Kidney capillary endothelial cell (primary cell): ENCODE measurements at regions not wholly inside any gene's neighbourhood (a gene's known extent, or its start where the extent isn't known, plus 50 kb on each side); places are given as distances from the start of the nearest gene placed in this dataset.
A peak's percentile ranks its signal among the peaks of the same experiment; 100 is the strongest.

Experiments
- DNase-seq: peaks from one replicate; pipeline ENCODE4 v3.0.0-alpha.2; 2018; ENCODE audit warnings: low spot score

DNA sequence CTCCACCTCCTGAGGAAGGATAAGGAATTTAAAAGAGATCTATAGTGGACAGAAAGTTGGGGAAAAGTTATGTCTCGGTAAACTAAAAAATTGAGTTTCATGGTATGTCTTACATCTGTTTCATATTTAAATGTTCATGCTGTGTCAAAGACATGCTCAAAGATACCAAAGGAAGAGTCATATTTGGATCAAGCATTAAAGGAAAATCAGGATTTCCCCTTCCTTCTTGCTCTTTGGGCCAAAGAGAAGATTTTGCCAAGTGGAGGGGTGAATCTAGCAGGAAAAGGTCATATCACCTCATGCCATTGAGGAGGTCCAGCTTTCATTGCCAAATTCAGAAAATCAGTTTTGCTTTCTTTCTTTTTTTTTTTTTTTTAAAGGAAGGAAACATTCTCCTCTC, 192.4 kb downstream of the OGFRL1 start:
- DNase-seq = no peak

DNA sequence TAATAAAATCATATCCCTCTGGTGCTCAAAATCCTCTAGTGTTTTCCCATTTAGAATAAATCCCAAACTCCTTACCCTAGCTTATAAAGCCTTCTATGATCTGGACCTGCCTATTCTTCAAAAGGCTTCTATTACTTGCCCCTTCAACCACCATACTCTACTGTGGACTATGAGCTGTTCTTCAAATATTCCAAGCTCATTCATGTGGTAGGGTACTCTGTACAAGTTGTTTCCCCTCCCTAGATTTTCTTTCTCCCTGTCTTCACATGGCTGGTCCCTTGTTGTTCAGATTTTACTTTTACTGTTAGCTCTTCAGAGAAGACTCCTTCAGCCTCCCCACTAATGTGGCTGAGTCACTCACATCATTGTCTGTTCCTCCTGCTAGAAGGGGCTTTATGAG, 193.2 kb downstream of the OGFRL1 start:
- DNase-seq = no peak

DNA sequence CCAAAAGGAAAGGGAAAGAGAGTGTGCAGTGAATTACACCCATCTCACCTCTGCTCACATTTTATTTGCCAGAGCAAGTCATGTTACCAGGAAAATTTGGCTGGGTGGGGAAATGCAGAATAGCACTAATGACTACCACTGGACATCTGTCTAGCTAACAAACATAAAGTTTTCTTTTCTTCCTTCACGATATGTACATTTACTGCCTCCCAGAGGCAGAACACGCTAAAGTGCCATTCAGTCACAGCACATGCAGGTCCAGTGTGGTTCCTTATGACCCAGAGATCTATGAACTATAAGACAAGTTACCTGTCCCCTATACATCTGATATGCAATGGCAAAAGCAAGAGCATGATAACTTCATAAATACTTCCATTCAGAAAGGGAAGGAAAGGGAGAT, 194.1 kb downstream of the OGFRL1 start:
- DNase-seq = no peak

DNA sequence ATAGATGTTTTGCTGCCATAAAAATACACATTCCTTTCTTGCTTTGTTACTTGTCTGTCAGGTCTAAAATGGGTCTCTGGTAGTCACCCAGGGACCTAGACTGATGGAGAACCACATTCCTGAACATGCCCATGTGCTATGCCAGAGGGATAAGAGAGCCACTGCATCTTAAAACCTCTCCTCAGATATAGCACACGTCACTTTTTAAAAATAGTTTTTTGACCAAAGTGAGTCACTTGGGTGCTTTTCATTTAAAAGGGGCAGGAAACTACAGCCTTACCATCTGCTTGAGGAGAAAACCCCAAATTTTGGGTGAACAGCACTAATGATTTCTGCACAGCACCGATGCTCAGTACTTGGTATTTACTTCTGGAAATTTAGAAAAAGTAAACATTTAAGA, 197.8 kb downstream of the OGFRL1 start:
- DNase-seq = no peak

DNA sequence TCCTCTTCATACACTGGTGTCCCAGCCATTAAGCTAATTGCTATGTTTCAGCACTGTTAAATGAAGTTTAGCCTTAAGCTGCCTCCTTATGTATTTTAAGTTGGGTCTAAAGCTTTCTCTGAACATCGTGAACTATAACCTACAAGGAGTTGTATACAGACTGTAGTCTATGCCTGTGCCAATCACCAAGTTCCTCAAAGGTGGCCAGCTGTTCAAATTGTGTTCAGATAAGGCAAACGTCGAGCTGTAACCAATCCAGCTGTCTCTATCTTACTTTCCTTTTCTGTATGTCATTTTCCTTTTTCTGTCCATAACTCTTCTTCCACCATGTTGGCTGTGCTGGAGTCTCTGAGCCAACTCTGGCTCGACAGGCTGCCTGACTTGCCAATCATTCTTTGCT, 199.6 kb downstream of the OGFRL1 start:
- DNase-seq = no peak

DNA sequence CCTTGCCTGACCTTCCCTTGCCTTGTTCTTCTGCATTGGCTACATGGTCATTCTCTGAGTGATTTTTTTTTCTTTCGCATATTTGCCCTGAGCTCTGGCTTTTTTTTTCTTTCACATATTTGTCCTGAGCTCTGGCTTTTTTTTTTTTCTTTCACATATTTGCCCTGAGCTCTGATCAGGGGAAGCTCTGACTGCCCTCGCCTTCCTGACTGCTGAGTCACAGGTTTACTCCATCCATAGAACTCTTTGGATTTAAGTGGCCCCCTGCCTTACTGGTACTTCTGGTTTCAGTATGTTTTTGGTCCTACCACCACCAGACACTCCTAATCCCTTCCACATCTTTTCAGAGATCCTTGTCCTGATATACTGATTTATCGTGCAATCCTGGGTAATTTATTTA, 201.1 kb downstream of the OGFRL1 start:
- DNase-seq = peak; percentile 72

DNA sequence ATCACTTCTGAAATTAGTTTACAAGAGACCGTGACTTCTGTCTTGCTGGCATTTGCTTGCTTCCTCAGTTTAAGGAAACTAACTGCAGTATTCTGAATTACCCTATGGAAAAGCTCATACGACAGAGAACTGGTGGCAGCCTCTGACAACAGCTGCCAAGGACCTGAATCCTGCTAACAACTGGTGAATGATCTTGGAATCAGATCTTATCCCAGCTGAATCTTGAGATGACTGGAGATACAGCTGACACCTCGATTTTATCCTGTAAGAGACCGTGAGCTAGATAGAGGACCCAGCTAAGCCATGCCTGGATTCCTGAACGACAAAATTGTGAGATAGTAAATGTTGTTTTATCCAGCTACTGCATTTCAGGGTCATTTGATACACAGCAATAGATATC, 202.3 kb downstream of the OGFRL1 start:
- DNase-seq = no peak

DNA sequence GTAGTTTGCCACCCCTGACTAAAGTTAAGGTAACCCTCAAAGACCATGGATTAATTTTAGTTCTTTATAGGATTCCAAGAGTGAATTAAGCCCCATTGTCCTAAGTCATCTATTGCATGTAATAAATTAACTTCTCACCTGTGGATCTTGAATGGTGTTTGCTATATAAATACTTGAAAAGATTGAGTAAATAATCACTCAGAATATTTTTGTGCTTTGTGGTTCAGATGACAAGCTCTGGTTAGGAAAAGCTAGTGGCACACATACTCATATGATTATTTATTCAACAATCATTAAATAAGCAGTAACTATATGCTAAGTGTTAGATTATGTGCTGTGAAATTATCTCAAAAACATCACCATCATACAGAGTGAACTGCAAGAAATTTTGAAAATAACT, 203.2 kb downstream of the OGFRL1 start:
- DNase-seq = no peak

DNA sequence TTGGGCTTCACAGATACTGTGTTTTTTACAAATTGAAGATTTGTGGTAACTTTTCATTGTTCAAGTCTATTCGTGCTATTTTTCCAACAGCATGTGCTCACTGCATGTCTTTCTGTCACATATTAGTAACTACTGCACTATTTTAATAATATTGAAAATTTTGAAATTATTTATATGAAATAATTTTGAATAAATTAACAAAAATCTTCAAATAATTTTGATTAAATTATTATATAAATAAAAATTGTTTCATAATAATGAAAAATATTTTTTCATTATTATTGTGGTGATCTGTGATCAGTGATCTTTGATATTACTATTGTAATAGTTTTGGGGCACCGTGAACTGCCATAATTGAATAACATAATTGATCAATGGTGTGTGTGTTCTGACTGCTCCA, 204.1 kb downstream of the OGFRL1 start:
- DNase-seq = no peak

DNA sequence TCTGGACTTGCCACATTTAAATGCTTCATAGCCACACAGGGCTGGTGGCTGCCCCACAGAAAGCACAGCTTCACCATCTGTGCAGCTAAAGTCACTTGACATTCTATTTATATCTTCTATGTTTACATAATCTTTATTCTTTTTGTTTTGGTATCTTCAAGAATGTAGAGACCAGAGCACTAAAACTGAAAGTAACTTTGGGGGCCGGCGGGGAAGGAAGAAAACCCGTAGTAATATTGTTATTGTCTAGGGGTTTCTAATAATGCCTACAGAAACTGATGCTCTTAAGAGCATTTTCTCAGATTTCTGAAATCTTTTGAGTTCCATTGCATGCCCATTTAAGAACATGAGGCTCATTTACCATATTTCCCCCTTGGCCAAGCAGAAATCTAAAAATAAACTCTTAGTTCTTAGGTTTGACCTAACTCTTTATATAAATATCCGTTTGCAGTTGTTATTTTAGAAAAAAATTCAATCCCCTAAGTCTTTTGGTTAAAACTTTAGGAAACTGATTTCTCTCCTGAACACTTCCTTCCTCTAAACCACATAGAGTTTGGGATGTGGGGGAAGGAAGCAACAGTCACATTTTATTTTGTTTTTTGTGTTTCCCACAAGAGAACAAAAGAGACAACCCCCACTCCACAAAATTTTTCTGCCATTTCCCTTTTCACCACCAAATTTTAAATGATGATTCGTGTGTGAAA, 207.6 kb downstream of the OGFRL1 start:
- peak; percentile 46 for DNase-seq

DNA sequence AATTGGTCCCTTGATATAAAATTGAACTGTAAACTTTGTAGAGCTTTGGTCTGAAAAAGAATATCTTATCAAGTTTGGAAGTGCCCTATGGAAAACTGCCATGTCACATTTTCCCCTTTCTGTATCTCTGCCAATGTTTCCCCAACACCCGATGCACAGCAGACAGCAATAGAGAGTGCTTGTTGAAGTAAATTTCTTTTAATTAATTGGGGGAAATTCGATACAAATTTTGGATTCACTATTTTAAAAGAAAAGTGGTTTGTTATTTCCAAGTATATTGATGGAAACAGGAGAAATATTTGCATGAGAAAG, 208.1 kb downstream of the OGFRL1 start:
- DNase-seq = no peak

DNA sequence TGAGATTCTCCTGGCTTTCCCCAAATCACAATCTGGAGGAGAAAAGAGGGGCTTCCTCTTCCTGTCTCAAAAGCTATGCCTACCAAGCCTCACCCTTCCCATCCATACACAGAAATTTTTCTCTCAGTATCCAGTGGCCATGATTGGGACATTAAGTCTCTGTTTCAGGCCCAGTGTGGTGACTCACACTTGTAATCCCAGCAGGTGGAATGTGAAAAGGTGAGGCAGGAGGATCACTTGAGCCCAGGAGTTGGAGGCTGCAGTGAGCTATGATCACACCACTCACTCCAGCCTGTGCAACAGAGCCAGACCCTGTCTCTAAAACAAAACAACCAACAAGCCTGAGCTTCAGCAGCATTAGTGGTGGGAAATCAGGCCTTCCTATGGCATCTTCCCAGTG, 210.0 kb downstream of the OGFRL1 start:
- DNase-seq = no peak

DNA sequence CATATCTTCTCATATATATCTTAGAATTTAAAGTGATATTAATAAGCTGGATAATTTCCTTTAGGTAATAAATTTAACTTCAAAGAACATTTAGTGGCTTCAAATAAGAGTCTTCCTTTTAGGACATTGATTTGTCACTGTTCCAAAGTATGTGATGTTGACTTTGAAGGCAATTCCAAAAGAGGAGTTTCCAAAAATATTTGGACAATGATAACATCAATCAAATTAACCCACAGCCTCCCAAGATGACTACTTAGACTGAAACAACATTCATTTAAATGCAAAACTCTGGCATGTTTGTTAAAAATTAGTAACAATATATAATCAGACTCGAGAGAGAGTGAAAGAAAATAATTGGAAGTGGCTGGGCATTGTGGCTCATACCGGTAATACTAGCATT, 211.1 kb downstream of the OGFRL1 start:
- no peak for DNase-seq

DNA sequence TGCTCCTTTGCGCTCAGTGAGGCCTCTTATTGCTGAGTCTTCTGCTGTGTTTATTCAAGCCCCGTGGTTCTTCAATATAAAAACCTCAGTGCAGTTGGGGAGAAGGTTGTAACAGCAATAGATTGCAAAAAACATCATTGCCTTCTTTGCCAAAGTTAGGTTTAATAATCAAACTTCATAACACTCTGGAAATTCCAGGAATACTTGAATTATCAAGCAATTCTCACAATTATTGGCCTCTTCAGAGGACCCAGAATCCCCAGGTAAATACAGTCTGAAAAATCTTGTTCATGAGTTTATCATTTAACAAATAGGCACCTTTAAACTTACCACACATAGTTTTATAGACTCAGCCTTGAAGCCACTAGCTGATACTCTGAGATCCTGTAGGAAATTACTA, 213.6 kb downstream of the OGFRL1 start:
- DNase-seq = no peak

DNA sequence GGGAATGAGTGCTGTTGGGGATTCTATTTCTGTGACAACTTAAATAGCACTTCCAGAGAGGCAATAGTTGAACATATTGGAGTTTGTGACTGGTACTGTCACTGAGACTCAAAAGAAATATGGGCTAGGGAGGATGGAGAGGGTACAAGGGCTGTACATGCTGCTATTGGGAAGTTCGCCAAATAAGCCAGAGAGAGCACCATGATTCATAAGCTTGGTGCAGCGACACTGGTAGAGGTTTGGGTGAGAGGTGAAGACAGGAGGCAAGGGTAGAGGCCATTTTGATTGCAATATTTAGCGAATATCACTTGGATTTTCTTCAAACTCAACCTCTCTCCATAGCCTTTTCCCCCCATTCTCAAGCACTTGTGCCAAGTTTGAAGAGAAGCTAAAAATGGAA, 214.3 kb downstream of the OGFRL1 start:
- DNase-seq = no peak

DNA sequence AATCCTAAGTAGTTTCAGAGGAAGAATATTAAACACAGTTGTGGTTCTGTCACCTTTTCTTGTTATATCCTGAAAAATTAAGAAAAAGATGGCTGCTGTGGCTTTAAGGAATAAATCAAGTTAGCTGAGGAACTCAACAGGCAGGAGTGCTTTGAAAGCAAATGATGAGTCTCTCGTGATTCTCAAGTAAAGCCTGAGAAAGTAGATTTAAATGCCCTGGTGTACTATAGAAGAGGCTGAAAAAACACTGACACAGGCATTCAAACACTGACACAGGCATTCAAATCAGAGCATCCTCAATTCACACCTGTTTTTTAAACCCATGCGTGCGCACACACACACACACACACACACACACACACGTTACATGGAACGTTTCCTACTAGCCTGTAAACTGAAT, 218.6 kb downstream of the OGFRL1 start:
- DNase-seq = no peak

DNA sequence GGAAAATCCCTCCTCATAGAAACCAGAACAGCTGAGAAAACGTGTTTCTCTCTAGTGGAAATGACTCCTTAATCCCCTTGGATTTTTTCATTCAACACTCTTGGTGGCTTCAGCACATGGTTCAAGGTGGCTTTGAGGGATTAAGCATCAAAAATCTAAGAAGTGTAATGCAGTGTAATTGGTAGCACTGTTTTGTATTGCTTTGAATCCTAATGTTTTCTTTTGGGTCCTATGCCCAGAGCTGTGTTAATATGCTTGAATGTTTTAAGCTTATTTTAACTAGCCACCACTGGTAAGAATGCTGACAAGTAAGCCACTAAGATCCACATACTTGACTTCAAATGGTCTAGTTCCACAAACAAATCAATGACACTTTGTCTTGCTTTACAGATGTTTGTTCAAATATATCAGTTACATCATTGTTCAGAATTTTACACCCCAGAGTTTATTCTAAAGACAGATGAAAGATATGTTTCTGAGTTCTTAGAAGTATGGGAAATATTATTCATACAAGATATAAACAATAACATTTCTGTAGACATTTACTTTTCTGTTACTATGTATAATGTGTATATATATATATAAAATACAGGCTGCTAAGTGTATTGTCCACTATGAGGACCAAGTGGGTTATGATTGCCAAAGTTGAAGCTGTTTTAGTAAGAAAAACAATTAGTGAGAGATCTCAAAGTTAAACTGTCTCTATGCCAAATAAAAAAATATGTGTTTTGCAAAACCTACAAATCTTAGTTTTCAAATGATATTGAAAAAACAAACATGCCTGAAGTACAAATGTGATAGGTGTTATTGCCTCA, 220.8 kb downstream of the OGFRL1 start:
- DNase-seq = no peak

DNA sequence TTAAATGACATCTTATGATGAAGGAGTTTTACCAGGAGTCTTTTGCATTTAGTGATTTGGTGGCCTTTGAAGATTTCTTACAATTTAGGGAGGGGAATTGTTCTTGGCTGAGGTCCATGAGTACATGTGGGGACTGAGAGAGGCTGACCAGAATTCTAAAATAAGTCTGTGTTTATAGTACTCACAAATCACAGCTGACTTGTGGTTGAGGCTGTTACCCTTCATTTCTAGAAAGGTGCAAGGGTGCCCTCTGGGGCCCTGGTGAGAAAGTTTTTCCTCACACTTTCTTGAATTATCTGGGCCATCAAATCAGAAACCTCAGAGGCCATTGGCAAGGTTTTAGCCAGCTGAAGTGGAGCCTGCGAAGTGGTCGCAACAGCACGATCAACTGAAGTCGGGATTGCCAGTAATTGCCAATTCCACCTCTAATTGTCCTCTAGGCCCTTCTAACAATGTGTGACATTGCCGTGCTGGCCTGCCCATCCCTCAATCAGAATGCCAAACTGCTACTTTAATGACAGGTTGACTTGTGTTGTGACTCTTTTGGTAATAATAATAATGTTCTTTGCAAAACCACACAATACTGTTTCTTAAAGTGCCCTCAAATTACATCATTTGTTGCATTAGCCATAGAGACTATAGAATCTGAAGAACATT, 221.6 kb downstream of the OGFRL1 start:
- peak; percentile 68 for DNase-seq

DNA sequence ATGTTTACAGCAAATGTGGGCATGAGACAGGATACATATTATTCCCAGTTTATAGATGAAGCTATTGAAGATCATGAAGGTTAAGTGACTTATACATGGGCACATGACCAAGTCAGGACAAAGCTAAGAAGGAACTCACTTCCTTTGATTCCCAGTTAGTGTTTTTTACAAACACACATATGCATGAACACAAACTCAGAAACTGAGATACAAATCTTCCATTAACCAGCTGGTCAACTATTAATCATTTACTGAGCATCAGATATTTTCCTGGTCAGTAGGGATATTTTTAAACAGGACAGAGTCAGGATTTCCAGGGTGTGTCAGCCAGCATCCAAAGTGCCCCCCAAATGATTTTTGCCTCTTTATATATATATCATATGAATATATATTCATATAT, 222.2 kb downstream of the OGFRL1 start:
- peak; percentile 21 for DNase-seq

DNA sequence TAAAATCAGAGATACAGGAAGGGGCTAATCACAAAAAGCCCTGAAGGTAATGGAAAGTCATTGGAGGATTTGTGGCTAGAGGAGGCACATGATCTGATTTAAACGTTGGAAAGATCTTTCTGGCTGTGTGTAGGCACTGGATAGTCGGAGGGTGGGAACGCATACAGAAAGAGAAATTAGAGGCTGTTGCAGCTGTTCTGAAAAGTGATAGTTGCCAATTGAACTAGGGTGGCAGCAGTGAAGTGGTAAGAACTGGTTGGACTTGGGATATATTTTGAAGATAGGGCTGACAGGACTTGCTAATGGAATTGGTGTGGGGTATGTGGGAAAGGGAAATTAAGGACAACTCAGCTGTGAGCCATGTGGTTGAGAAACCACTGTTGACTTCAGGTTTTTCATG, 223.6 kb downstream of the OGFRL1 start:
- DNase-seq = no peak

DNA sequence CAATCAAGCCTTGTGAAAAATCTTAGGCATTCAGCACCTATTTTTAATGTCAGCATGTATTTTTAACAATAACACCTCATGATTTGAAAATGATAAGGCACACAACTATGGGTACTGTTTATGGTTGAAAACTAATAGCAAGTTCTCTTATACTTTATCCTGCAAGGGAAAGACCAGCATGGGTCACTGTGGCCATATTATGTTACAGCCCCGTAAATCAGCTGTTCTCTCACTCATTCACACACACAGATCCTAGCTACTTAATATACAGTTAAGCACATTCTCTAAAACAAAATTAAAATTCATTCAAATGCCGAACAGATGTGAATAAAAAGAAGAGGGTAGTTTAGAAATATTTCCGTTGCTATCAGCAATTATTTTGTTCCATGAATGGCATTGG, 224.4 kb downstream of the OGFRL1 start:
- DNase-seq = no peak

DNA sequence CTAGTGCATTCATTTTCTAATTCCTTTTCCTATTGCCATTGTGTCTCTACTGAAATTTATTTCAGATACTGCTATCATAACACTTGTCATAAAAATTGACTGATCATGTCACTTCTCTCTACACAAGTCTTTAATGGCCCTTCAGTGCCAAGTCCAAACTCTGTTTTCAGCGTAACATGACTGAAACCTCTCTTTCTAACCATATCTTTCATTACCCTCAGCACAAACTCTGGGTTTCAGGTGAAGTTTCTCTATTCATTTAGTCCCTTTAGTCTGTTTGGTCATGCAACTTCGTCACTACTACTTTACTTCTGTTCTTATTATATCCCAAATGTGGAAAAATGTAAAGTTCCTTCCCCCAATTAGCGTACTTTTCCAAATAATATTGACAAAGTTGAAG, 234.9 kb downstream of the OGFRL1 start:
- no peak for DNase-seq

DNA sequence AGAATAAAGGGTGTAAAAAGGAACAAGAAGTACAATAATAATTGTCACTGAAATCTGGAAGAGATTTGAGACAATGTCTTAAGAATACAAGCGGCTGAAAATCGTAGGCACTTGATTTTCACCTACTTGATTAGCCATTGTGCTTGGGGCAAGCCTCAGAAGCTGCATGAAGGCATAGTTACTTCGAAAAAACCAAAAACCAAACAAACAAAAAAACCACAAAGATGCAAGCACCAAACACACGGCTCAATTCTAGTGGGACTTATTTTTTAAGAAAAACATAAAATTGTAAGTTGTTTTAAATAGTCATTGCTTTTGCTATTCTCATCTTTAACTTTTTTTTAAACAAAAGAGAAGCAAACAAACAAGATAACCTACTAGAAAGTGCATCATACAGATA, 235.6 kb downstream of the OGFRL1 start:
- DNase-seq = no peak

DNA sequence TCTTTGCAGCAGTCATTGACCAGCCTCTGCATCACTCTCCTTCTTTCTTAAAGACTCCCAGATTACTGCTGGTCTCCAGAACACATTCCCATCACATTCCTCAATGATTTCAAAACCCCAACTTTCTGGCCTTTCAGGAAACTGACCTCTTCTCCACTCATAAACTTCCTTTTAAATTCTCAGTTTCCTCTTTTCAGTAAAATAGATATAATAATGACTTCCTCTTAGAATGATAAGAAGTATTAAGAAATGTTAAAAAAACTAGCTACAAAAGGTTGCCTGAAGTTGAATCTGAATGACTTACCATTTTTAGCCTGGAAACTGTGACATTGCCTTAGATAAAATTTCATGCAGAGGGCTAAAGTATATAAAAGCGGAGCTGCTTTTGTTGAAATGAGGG, 239.3 kb downstream of the OGFRL1 start:
- DNase-seq = no peak
